ENCODE measurements at regions not wholly inside any gene's neighbourhood (a gene's known extent, or its start where the extent isn't known, plus 50 kb on each side); places are given as distances from the start of the nearest gene placed in this dataset.

DNA sequence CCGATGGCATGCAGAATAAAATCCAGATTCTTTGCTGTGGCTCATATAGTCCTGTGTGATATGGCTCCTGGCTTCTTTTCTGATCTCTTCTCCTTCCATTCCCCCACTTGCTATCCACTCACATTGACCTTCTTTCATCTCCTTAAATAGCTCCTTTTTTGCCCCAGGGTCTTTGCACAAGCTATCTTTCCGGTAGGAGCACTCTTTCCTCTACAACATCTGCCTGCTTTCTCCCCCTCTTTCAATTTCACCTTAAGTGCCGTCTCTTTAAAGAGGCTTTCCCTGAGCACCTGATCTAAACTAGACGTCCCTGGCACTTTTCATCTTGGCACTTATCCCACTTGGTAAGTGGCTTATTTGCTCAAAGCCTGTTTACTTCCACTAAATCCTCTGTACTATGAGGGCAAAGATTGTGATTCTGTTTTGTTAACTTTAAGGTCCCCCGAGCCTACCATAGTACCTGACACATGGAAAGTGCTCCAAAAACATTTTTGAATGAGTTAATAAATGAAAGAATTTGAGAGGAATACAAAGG, 323.3 kb upstream of the TLE3 start:
- no peak for DNase-seq

DNA sequence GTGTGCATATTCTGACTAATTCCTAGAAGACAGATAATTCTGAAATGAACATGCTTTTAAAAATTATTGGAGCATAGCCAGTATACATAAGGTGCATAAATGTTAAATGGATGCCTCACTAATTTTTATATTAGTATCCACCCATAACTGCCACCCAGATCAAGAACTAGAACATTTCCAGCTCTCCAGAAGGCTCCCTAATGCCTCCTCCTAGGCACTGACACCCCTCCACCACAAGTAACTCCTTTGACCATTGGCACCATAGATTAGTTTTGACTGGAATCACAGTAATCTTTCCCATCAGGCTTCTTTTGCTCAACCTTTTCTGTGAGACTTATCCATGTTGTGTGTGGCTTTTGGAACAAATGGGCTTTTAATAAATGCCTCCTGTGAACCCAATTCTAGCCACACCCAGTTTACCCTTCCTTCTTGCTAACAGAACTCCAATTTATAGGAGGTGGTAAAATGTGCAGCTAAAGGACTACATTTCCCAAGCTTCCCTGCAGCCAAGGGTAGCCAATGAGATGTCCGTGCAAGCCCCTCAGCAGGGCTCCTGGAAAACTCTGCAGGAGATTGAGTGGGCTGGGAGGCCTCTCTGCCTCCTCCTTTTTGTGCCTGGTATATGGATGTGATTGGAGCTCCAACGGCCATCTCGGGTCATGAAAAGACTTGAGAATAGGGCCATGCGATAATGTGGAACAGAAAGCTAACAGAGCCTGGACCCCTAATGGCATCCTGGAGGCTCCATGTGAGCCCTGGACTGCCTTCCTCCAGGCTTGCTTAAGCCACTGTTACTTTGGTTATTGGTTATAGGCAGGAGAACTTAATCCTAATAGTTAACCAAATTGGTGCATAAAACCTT, 322.6 kb upstream of the TLE3 start:
- DNase-seq, result no peak

- no peak for DNase-seq
Observed at GRCh38 chr15:70418943-70419342, 321.2 kb upstream of the TLE3 start.

GRCh38 chr15:70417535-70417934, 319.8 kb upstream of the TLE3 start:
- no peak for DNase-seq

GRCh38 chr15:70416829-70417228, 319.1 kb upstream of the TLE3 start:
- no peak for DNase-seq

DNA sequence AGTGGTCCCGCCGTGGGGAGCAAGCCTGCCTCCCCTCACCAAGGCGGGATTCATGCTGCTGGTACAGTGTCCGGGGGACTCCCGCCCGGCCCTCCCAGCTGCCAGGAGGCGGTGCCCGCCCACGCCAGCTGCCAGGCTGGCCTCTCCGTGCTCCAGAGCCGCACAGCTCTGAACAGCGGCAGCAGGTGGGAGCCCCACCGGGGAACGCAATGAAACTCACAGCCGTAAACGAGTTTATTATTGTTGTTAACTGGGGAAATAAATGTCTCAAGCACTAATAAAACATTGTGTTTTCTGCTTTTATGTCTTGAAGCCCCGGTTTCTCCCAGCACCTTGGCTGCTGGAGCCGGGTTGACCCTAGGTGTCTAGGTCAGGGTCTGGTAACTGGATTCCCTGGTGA, 317.7 kb upstream of the TLE3 start:
- DNase-seq, result no peak

DNA sequence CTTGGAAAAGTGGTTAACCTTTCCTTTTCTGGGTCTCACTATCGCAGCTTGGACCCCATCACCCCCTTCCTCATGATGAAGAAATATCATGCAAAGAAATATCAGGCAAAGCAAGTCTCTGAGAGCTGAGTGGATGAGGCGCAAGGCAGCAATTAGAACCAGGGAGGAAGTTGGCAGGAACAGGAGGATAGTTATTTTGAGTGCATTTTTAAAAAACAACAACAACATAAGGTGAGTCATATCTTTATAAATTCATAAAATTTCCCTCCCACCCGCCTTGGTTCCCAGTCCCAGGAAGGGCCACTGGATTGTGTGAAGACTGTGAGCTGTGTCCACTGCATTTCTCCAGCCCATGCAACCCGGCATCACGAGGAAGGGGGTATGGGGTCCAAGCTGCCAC, 316.9 kb upstream of the TLE3 start:
- no peak for DNase-seq

DNA sequence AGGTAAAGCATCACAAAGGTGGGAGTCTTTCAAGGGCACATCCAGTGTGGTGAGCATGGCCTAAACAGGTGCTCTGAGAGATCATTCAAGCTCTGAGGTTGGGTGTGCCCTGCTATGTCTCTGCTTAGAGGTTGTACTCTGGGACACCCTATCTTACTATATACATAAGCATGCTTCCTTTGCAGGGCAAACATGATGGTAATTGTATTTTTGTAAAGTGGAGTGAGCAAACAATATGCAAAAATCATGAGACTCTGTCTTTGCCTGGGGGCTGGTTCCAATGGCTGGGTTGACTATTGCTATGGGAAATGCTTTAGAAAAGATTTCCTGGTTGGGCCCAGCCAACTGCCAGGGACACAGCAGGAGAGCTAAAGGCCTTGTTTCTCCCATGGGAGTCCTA, 315.1 kb upstream of the TLE3 start:
- no peak for DNase-seq

DNA sequence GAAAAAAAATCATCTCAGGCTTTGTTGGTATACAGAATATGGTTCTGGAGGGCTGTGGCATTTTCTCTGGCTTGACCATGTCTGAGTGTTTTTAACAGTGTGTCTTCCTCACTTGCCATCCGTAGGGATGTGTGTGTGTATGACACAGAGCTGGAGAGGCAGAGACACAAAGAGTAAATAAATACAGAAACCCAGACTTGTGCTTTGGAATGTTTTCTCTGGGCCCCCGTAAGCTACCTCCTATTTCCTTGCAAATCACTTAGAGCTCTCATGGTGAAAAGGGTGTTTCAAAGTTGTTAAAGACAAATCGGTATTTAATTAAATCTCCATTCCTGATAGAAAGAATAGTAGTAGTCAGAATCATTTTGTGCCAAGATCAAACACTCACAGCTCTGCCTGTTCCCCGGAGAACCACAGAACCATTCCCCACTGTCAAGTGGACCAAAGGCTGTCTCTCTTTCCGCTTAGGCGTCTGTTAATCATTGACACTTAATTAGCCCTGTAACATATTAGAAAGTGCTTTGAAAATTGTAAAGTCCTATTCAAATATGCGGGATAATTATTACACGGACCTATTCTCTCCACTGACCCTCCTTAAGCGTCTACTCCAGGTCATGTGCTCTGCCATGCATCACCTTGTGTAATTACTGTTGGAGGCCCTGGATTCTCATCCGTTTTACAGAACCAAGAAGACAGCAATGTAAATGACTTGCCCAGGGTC, 313.6 kb upstream of the TLE3 start:
- no peak for DNase-seq

DNA sequence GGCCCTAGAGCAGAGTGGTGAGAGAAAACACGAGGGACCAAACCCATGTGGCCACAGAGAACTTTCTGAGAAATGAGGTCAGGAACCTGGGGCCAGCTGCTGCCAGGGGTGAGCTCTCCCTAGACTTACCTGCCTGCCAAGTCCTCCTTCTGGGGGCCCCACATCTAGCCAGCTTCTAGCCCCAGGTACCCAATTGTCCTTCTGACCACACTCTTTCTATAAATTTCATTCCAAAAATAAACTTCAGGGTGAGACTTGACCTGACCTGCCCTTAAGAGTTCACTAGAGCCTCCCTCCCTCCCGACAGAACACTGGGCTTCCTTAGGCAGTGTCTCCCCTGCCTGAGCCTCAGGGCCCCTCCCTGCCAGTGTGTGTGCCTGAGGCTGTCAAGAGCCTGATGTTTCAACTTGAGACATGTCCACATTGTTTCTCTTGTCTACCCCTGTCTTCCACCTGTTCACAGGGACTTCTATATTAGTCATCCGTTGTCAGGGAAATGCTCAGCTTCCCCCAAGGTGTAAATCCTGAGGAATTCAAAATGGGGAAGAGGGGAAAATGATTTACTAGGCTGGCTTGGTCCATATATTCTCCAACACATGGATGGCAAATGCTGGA, 312.8 kb upstream of the TLE3 start:
- no peak for DNase-seq

- no peak for DNase-seq
Observed at GRCh38 chr15:70409388-70409787, 311.7 kb upstream of the TLE3 start.

DNA sequence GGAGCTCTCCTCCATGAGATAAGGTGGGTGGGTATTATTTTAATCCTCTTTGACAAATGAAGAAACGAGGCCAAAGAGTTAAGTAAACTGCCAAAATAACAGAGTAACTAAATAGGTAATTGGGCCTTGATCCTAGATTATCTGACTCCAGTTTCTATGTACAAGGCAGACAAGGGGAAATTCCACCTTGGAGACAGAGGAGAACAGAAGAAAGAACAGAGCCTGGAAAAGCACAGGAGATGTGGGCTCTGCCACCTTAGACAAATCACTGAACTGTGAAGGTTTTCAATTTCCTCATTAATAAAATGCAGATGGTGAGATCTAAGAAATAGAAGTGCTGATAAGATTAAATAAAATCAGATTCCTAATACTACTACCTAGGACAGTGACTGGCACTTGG, 310.2 kb upstream of the TLE3 start:
- DNase-seq, result no peak

- DNase-seq, result no peak
Observed at GRCh38 chr15:70407336-70407670, 309.6 kb upstream of the TLE3 start.

DNA sequence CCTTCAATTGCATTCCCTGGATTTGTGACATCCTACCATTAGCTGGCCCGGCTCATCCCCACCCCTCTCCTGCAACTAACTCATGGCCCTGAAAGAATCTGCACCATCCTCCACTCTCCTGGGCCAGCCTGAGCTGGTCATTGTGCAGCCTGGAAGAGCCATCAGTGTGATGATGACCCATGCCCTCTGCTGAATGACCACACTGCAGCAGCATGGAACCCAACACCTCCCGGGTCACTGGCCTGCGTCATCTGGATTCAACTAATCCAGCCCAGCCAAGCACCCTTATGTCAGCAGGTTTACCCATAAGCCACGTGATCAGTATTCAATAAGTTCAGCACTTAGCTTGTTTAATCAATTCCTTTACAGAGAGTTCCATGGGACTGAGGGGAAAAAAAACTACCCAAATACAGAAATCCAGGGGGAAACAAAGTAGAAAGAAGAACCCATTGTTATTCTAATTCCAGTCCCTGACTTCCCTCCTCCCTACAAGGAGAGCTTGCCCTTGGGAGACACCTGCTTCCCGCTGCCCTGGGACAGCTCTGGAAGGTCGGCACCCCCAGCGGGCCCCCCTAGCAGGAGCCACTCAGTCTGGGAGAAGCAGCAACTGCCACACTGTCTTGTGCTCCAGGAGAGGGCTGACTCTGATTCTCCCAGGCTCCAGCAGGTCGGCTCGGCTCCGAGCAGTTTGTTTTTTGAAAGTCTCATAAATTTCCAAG, 309.1 kb upstream of the TLE3 start:
- DNase-seq, result no peak

- no peak for DNase-seq
Observed at GRCh38 chr15:70401709-70402108, 304.0 kb upstream of the TLE3 start.

DNA sequence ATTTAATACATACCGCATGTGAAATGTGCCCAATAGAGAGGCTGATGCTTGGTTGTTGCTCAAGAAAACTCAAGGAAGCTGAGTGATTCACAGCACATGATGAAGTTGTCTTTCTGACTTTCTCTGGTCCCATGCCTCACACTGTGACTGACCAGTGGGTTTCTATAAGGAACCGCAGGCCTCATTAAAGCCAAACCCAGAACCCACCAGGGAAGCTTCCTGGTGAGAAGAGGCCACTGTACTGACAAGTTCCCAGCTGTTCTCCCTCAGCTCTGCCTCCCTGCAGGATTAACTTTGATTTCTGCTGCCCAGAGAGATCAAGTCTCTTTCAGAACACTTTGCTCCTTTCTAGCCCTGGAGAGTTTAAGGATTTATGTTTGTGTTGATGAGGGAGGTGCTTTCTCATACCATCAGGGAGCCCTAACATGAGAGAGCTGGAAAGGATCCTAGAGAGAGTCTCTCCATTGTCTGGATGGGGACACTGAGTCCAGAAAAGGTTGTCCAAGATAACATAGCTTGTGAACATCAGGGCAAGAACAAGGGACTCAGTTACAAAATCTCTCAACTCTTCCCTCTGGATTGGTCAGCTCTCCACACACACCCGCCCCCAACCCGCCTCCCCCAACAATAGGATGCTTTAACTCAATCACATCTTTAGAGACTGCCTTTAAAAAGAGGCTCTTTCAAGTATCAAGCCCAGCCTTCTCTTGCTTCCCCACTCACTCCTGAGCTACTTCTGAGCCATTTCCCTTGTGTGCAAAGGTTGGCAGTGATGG, 303.2 kb upstream of the TLE3 start:
- no peak for DNase-seq

DNA sequence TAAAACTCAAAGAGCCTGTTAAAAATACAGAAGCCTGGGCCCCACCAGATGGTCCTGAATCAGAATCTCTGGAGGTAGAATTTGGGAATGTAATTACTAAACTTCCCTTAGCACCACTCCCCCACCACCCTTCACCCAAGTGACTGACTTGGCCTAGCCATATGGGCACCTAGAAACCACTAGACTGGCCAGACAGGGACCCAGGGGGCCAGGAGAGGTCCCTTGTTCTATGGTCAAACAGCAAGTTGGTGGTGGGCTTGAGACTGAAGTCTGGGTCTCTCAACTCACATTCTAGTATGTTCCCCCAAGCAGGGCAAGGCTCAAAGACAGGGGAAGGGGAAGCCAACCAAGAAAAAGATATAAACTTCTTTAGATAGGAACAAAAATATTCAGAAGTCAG, 301.5 kb upstream of the TLE3 start:
- no peak for DNase-seq

- no peak for DNase-seq
Observed at GRCh38 chr15:70398694-70399093, 301.0 kb upstream of the TLE3 start.

DNA sequence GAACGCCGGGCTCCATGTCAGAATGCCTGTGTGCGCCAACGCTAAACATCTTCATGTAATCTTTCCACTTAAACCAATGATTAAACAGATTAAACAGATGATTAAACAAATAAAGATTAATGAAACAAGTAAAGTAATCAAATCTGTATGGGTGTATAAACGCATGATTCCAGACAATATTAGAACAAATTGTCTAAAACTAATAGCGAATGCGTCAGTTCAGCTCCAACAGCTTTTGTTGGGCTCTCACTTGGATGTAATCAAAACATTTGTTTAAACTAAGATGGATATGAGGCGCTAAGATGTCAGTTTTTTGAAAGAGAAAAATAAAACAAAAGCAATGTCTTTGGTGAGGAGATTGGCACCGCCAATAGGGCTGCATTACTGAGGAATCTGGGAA, 299.1 kb upstream of the TLE3 start:
- DNase-seq, result no peak

DNA sequence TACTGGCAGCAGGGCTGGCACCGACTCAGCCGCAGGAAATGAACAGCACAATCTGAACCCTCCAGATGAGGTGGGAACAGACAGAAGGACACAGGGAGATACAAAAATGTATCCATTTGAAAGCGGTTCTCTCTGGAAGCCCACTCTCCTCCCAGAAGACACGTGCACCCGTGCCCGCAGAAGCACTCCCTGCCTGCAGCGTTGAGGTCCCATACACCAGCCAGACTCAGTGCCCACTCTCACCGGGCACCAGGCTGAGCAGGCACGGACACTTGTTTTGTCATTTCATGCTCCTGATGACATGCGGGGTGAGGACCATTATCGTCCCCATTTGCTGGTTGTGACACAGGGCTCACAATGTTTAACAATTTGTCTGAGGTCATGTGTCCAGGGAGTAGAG, 297.4 kb upstream of the TLE3 start:
- no peak for DNase-seq

DNA sequence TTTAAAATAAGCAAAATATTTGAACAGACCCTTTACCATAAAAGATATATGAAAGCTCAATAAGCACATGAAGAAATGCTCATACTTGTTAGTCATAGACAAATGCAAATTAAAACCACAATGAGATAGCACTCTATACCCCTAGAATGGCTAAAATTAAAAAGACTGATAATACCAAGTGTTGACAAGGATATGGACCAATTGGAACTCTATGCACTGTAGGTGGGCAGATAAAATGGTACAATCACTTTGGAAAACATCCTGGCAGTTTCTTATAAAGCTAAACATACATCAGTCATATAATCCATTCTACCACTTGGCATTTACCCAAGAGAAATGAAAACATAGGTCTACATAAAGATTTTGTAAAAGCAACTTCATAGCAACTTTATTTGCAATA, 293.0 kb upstream of the TLE3 start:
- no peak for DNase-seq

DNA sequence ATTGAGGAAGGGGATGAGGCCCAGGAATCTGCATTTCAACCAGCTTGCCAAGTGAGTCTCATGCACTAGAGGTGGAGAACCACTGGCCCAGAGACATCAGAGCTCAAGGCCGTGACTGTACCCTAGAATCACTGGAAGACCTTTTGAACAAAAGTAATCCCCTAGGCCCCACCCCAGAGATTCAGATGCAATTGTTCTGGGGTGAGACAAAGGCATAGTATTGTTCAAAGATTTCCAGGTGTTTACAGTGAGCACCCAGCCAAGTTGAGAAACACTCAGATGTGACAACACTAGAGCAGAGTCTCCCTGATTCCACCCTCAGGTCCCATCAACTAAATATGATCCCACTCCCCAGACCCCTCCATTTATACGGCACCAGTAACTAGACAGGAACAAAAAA, 290.3 kb upstream of the TLE3 start:
- no peak for DNase-seq

DNA sequence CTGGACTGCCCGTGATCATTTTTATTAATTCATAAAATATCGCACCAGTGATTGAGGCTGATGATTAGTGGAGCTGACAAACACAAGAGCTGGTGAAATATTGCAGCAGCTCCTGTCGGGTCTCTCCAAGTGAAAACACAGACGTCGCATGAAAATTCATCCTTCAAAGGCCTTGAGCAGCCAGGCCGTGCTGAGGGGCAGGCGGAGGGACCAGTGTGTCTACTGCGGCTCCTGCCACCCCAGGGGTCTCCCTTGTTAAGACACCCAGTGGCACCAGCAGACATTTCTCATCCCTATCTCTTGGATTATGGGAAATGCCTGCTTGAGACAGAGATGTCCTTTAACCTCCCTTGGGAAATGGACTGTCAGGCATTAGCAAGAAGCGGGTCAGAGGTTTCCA, 289.4 kb upstream of the TLE3 start:
- DNase-seq, result no peak

All from activated CD4-positive, CD25-positive, alpha-beta regulatory T cell (primary cell).